ENCODE measurements at regions not wholly inside any gene's neighbourhood (a gene's known extent, or its start where the extent isn't known, plus 50 kb on each side); places are given as distances from the start of the nearest gene placed in this dataset.

- no peak for TF ChIP-seq CTCF (conservative IDR thresholded peaks at IDR 0.05 in 1 of 2, IDR thresholded peaks at IDR 0.05 in 1 of 2; ENCODE audit: extremely low read depth in 1 of 2, insufficient read depth in 1 of 2, low read depth in 1 of 2, low read length in 2 of 2)
- no peak for TF ChIP-seq EZH2 (IDR thresholded peaks at IDR 0.05; ENCODE audit: borderline replicate concordance, low read length)
These were observed 138.6 kb downstream of the RPS29 start for GRCh38 chr14:49447540-49448107.

All from mammary epithelial cell (primary cell).